Testis (tissue), 2 donors: ENCODE measurements at regions not wholly inside any gene's neighbourhood (a gene's known extent, or its start where the extent isn't known, plus 50 kb on each side); places are given as distances from the start of the nearest gene placed in this dataset.

Source experiments
- CTCF ChIP-seq, 3 experiments: fragments of 450-650 bp in 2 of 3; fragments of 200-600 bp in 1 of 3; sonication (generic) in 1 of 3; IDR thresholded peaks; one replicate each; pipeline ENCODE4 v1.5.1; 2016 to 2019; ENCODE audit warnings: antibody characterized with exemption in 3 of 3, mild to moderate bottlenecking in 2 of 3, moderate library complexity in 1 of 3
- POLR2A ChIP-seq: fragments of 450-650 bp; IDR thresholded peaks from one replicate; pipeline ENCODE4 v1.6.1; 2017; ENCODE audit warnings: antibody characterized with exemption, mild to moderate bottlenecking, moderate library complexity

GRCh38 chr2:8142461-8142860 is 539.4 kb upstream of the ID2 start:
- TF ChIP-seq CTCF (IDR thresholded peaks at IDR 0.05) (no peak), POLR2A (no peak)
